Ramos (cell line): ENCODE measurements at regions not wholly inside any gene's neighbourhood (a gene's known extent, or its start where the extent isn't known, plus 50 kb on each side); places are given as distances from the start of the nearest gene placed in this dataset.

Experiments
- in situ Hi-C: fragments of 300-500 bp; cut with MboI; formaldehyde crosslinking; loops from one replicate; pipeline ENCODE4 v1.14.3; 2022; ENCODE audit warnings: low sequenced_read_pairs; ENCODE audit not compliant: unreplicated experiment

- in situ Hi-C loops: no loop called here
Observed at GRCh38 chr11:115557681-115558080, 53.5 kb upstream of the CADM1 start.

GRCh38 chr11:115556984-115557383 lies 52.8 kb upstream of the CADM1 start:
- in situ Hi-C loops: no loop called here

GRCh38 chr11:115555336-115556090 lies 51.3 kb upstream of the CADM1 start:
- in situ Hi-C loops: no loop called here
